GM23248 (cell line): ENCODE measurements at regions not wholly inside any gene's neighbourhood (a gene's known extent, or its start where the extent isn't known, plus 50 kb on each side); places are given as distances from the start of the nearest gene placed in this dataset.

Source experiments
- DNase-seq: peaks from one replicate; pipeline ENCODE4 v3.0.0-alpha.2; 2015
- H2AFZ ChIP-seq: fragments of 200-600 bp; sonication (generic); 2 replicates; pipeline ENCODE4 v1.6.1; 2016; ENCODE audit warnings: antibody characterized with exemption
- H3F3A ChIP-seq: fragments of 200-600 bp; sonication (generic); 2 replicates; pipeline ENCODE4 v1.6.1; 2016; ENCODE audit warnings: mild to moderate bottlenecking, antibody characterized with exemption, mixed run types; ENCODE audit not compliant: insufficient read depth
- H3K27ac ChIP-seq: fragments of 200-600 bp; sonication (generic); 2 replicates; pipeline ENCODE4 v1.5.1; 2016; ENCODE audit warnings: mild to moderate bottlenecking
- H3K27me3 ChIP-seq: fragments of 200-600 bp; sonication (generic); replicated peaks from 2 replicates; pipeline ENCODE4 v1.6.1; 2016; ENCODE audit warnings: mild to moderate bottlenecking; ENCODE audit not compliant: insufficient read depth
- H3K36me3 ChIP-seq: fragments of 200-600 bp; sonication (generic); 2 replicates; pipeline ENCODE4 v1.6.1; 2016; ENCODE audit warnings: low read depth, mild to moderate bottlenecking
- H3K4me1 ChIP-seq: fragments of 200-600 bp; sonication (generic); 2 replicates; pipeline ENCODE4 v1.6.1; 2016; ENCODE audit warnings: mild to moderate bottlenecking; ENCODE audit not compliant: insufficient read depth
- H3K4me2 ChIP-seq: fragments of 200-600 bp; sonication (generic); one replicate; pipeline ENCODE4 v1.6.1; 2016; ENCODE audit warnings: mild to moderate bottlenecking; ENCODE audit not compliant: unreplicated experiment
- H3K4me3 ChIP-seq: fragments of 200-600 bp; sonication (generic); 2 replicates; pipeline ENCODE4 v1.5.1; 2016; ENCODE audit warnings: mild to moderate bottlenecking
- H3K79me2 ChIP-seq: fragments of 200-600 bp; sonication (generic); 2 replicates; pipeline ENCODE4 v1.6.1; 2016; ENCODE audit warnings: mild to moderate bottlenecking; ENCODE audit not compliant: insufficient read depth
- H3K9ac ChIP-seq: fragments of 200-600 bp; sonication (generic); 2 replicates; pipeline ENCODE4 v1.6.1; 2016; ENCODE audit warnings: mild to moderate bottlenecking
- H3K9me2 ChIP-seq: fragments of 200-600 bp; sonication (generic); 2 replicates; pipeline ENCODE4 v1.6.1; 2016; ENCODE audit warnings: mixed run types, mild to moderate bottlenecking, moderate library complexity; ENCODE audit not compliant: insufficient read depth
- H3K9me3 ChIP-seq: fragments of 200-600 bp; sonication (generic); one replicate; pipeline ENCODE4 v1.6.1; 2017; ENCODE audit warnings: low read depth
- H4K20me1 ChIP-seq: fragments of 200-600 bp; sonication (generic); 2 replicates; pipeline ENCODE4 v1.6.0; 2016; ENCODE audit not compliant: insufficient read depth
- EZH2 ChIP-seq: fragments of 200-600 bp; sonication (generic); IDR thresholded peaks from 2 replicates; pipeline ENCODE4 v1.6.1; 2018; ENCODE audit warnings: antibody characterized with exemption, mild to moderate bottlenecking; ENCODE audit not compliant: insufficient read depth, poor library complexity, severe bottlenecking
- EZH2phosphoT487 ChIP-seq: fragments of 200-600 bp; sonication (generic); IDR thresholded peaks from 2 replicates; pipeline ENCODE4 v1.6.1; 2018; ENCODE audit warnings: antibody characterized with exemption, moderate library complexity, mild to moderate bottlenecking, low read depth; ENCODE audit not compliant: insufficient read depth
- WGBS, 2 experiments: methylation state at CpG; one replicate each; pipeline ENCODE4 v1.1.6; 2015 to 2017; ENCODE audit warnings: low lambda C conversion rate in 2 of 2, low coverage in 1 of 2; ENCODE audit errors: missing lambda C conversion rate in 2 of 2; 5-methylcytosine and 5-hydroxymethylcytosine counted together
- in situ Hi-C: fragments of 300-500 bp; cut with MboI; formaldehyde crosslinking; loops from 2 replicates; pipeline ENCODE4 v1.15.0; 2020

- no peak for TF ChIP-seq EZH2
- TF ChIP-seq EZH2phosphoT487: no peak
- Histone ChIP-seq H3F3A (no peaks in the 10 kb centered on the region), H3K79me2 (no peaks in the 10 kb centered on the region), H3K27ac (no peak overlapping the region), H3K9me2 (no peaks in the 10 kb centered on the region), H3K9ac (no peak overlapping the region), H3K9me3 (no peaks in the 10 kb centered on the region), H3K4me2 (no peak overlapping the region), H3K4me1 (no peaks in the 10 kb centered on the region), H3K4me3 (no peak overlapping the region), H3K36me3 (no peaks in the 10 kb centered on the region), H4K20me1 (no peaks in the 10 kb centered on the region), H3K27me3 (peaks cover 44% of the 10 kb centered on the region), H2AFZ (no peak overlapping the region)
- in situ Hi-C loops: no loop called here
- no peak for DNase-seq
- WGBS, 2 experiments: 26 to 29% methylated on average over 5 of the region's 5 CpGs
Measured at GRCh38 chr5:154566146-154566680, 88.2 kb upstream of the HAND1 start.

- Histone ChIP-seq H3K9me3 (no peaks in the 10 kb centered on the region), H3K9ac (no peak overlapping the region), H2AFZ (no peak overlapping the region), H3K4me2 (no peak overlapping the region), H3K27me3 (peaks cover 37% of the 10 kb centered on the region), H3K79me2 (no peaks in the 10 kb centered on the region), H3K4me3 (no peak overlapping the region), H3K27ac (no peak overlapping the region), H3K9me2 (no peaks in the 10 kb centered on the region), H3K4me1 (no peaks in the 10 kb centered on the region), H3K36me3 (no peaks in the 10 kb centered on the region), H3F3A (no peaks in the 10 kb centered on the region), H4K20me1 (no peaks in the 10 kb centered on the region)
- no peak for TF ChIP-seq EZH2
- no peak for TF ChIP-seq EZH2phosphoT487
- no peak for DNase-seq
- in situ Hi-C loops: no loop called here
- WGBS, 2 experiments: 69 to 76% methylated on average over 5 of the region's 5 CpGs
Measured at GRCh38 chr5:154565123-154565522, 87.1 kb upstream of the HAND1 start.

GRCh38 chr5:154562244-154562880, 84.3 kb upstream of the HAND1 start:
- TF ChIP-seq EZH2phosphoT487 (no peak), EZH2 (no peak)
- Histone ChIP-seq H3F3A (no peaks in the 10 kb centered on the region), H3K9me2 (no peaks in the 10 kb centered on the region), H3K4me2 (no peak overlapping the region), H3K4me1 (no peaks in the 10 kb centered on the region), H3K36me3 (no peaks in the 10 kb centered on the region), H2AFZ (no peak overlapping the region), H3K27ac (no peak overlapping the region), H3K9me3 (no peaks in the 10 kb centered on the region), H3K27me3 (peaks cover 32% of the 10 kb centered on the region), H3K9ac (no peak overlapping the region), H3K79me2 (no peaks in the 10 kb centered on the region), H3K4me3 (no peak overlapping the region), H4K20me1 (no peaks in the 10 kb centered on the region)
- in situ Hi-C loops: no loop called here
- WGBS, 2 experiments: 56 to 58% methylated on average over 4 of the region's 4 CpGs
- no peak for DNase-seq

GRCh38 chr5:154559398-154560276, 81.6 kb upstream of the HAND1 start:
- Histone ChIP-seq H3K27ac (no peak overlapping the region), H2AFZ (no peak overlapping the region), H3K27me3 (peaks cover 18% of the 10 kb centered on the region), H3K79me2 (no peaks in the 10 kb centered on the region), H3K4me2 (no peak overlapping the region), H3K9me2 (no peaks in the 10 kb centered on the region), H3K9ac (no peak overlapping the region), H3K4me3 (no peak overlapping the region), H3K4me1 (no peaks in the 10 kb centered on the region), H4K20me1 (no peaks in the 10 kb centered on the region), H3K9me3 (no peaks in the 10 kb centered on the region), H3K36me3 (no peaks in the 10 kb centered on the region), H3F3A (no peaks in the 10 kb centered on the region)
- TF ChIP-seq EZH2phosphoT487: no peak
- TF ChIP-seq EZH2: no peak
- 42 to 52% methylated on average over 6 of the region's 6 CpGs for WGBS, 2 experiments
- in situ Hi-C loops: no loop called here
- no peak for DNase-seq
